Left ventricle myocardium inferior (tissue), 1 donor: ENCODE measurements at regions not wholly inside any gene's neighbourhood (a gene's known extent, or its start where the extent isn't known, plus 50 kb on each side); places are given as distances from the start of the nearest gene placed in this dataset.

Experiments used
- DNase-seq: peaks from one replicate; pipeline ENCODE4 v3.0.0-alpha.2; 2020
- H3K27ac ChIP-seq: fragments of 200-600 bp; replicated peaks from 2 replicates; pipeline ENCODE4 v1.8.0; 2021
- H3K27me3 ChIP-seq: fragments of 200-600 bp; 2 replicates; pipeline ENCODE4 v1.8.0; 2021; ENCODE audit warnings: low read depth
- H3K36me3 ChIP-seq: fragments of 200-600 bp; 2 replicates; pipeline ENCODE4 v1.8.0; 2021
- H3K4me1 ChIP-seq: fragments of 200-600 bp; 2 replicates; pipeline ENCODE4 v1.8.0; 2021
- H3K4me3 ChIP-seq: fragments of 200-600 bp; 2 replicates; pipeline ENCODE4 v1.8.0; 2021; ENCODE audit warnings: mild to moderate bottlenecking, moderate library complexity
- H3K9me3 ChIP-seq: fragments of 200-600 bp; replicated peaks from 2 replicates; pipeline ENCODE4 v1.8.0; 2021
- CTCF ChIP-seq: fragments of 200-600 bp; IDR thresholded peaks from 2 replicates; pipeline ENCODE4 v1.8.0; 2021; ENCODE audit warnings: antibody characterized with exemption, mild to moderate bottlenecking, borderline replicate concordance
- intact Hi-C: fragments of 100-400 bp; cut with micrococcal nuclease; formaldehyde crosslinking; loops from one replicate; pipeline ENCODE4 v1.11.0; 2022
- donor health status: DM: no; HTN: yes; CAD: no; lungs with severe emphysema.

GRCh38 chr13:32947411-32948276 is 68.6 kb upstream of the KL start:
- no peaks in the 10 kb centered on the region for H3K9me3 ChIP-seq
- H3K4me1 ChIP-seq, result no peaks in the 10 kb centered on the region
- no peaks in the 10 kb centered on the region for H3K27me3 ChIP-seq
- intact Hi-C loops, result no loop called here
- DNase-seq, result no peak
- TF ChIP-seq CTCF, result no peak
- H3K27ac ChIP-seq, result no peak overlapping the region
- H3K36me3 ChIP-seq, result no peaks in the 10 kb centered on the region
- no peak overlapping the region for H3K4me3 ChIP-seq

GRCh38 chr13:32949820-32950219 is 66.4 kb upstream of the KL start:
- Histone ChIP-seq H3K27me3 (no peaks in the 10 kb centered on the region), H3K9me3 (no peaks in the 10 kb centered on the region), H3K36me3 (no peaks in the 10 kb centered on the region), H3K4me1 (no peaks in the 10 kb centered on the region), H3K4me3 (no peak overlapping the region), H3K27ac (no peak overlapping the region)
- DNase-seq, result no peak
- no peak for TF ChIP-seq CTCF
- intact Hi-C loops, result no loop called here

- H3K27me3 ChIP-seq, result no peaks in the 10 kb centered on the region
- intact Hi-C loops, result no loop called here
- no peaks in the 10 kb centered on the region for H3K9me3 ChIP-seq
- no peak overlapping the region for H3K27ac ChIP-seq
- H3K36me3 ChIP-seq, result no peaks in the 10 kb centered on the region
- no peak for DNase-seq
- H3K4me3 ChIP-seq, result no peak overlapping the region
- no peaks in the 10 kb centered on the region for H3K4me1 ChIP-seq
- no peak for TF ChIP-seq CTCF
These were observed 64.6 kb upstream of the KL start for GRCh38 chr13:32951580-32951979.

GRCh38 chr13:32955881-32956594 is 60.2 kb upstream of the KL start:
- no peaks in the 10 kb centered on the region for H3K4me1 ChIP-seq
- H3K27ac ChIP-seq, result no peak overlapping the region
- intact Hi-C loops, result no loop called here
- no peak for DNase-seq
- no peak for TF ChIP-seq CTCF
- no peaks in the 10 kb centered on the region for H3K36me3 ChIP-seq
- no peaks in the 10 kb centered on the region for H3K27me3 ChIP-seq
- H3K4me3 ChIP-seq, result no peak overlapping the region
- no peaks in the 10 kb centered on the region for H3K9me3 ChIP-seq

- no peaks in the 10 kb centered on the region for H3K4me1 ChIP-seq
- intact Hi-C loops, result no loop called here
- H3K27me3 ChIP-seq, result no peaks in the 10 kb centered on the region
- TF ChIP-seq CTCF, result no peak
- no peak for DNase-seq
- H3K4me3 ChIP-seq, result no peak overlapping the region
- no peak overlapping the region for H3K27ac ChIP-seq
- no peaks in the 10 kb centered on the region for H3K9me3 ChIP-seq
- no peaks in the 10 kb centered on the region for H3K36me3 ChIP-seq
These were observed 59.7 kb upstream of the KL start for GRCh38 chr13:32956595-32956933.
